Activated CD4-positive, alpha-beta T cell treated with anti-CD3 and anti-CD28 coated beads, Interleukin-2, amount 50 U/mL, for 24 hours (primary cell): ENCODE measurements at regions not wholly inside any gene's neighbourhood (a gene's known extent, or its start where the extent isn't known, plus 50 kb on each side); places are given as distances from the start of the nearest gene placed in this dataset.
"Not testable (repeated sequence)": the region's sequence is repeated elsewhere in the genome, so short reads cannot be mapped to it uniquely, and the experiment has no call there.

Experiments used
- DNase-seq, 2 donors: peaks; one replicate each; pipeline ENCODE4 v3.0.0-alpha.2; 2020; ENCODE audit warnings: low read depth in 1 of 2, low spot score in 1 of 2

DNA sequence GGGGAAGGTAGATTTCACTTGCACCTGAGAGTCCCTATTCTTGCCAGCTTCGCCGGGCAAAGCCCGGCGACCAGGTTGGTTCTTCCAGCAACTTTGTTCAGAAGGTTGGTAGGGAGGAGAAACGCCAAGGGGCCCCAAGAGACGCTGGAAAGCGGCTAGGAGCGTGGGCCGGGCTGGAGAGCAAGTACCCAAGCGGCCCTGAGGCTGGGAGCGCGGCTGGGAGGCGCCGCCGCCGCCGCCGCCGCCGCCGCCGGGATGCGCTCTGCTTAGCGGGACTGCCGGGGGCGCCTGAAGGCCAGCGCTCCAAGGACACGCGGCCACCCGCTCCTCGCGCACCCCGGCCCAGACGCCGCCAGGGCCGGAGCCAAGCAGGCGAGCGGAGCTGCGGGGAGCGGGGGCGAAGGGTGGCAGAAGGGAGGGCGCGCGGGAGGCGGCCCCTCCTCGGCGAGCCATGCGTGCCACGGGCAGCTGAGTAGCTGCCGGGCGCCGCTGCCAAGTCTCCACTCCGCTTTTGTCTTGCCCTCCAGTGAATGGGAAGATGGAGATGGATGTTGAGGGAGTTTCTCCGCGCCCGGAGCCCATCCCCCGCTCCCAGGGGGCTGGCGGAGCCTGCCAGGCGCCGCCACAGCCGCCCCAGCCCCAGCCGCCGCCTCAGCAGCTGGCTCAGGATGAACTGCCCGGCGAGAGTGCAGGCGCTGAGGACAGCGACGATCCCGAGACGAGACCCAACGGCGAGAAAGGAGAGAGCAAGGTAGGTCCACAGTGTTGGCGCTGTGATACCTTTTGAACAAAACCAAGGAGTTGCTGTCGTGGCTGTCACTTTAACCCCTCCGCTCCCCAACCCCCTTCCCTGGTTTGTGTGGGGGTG, 227.4 kb upstream of the AZI2 start:
- DNase-seq = no peak

DNA sequence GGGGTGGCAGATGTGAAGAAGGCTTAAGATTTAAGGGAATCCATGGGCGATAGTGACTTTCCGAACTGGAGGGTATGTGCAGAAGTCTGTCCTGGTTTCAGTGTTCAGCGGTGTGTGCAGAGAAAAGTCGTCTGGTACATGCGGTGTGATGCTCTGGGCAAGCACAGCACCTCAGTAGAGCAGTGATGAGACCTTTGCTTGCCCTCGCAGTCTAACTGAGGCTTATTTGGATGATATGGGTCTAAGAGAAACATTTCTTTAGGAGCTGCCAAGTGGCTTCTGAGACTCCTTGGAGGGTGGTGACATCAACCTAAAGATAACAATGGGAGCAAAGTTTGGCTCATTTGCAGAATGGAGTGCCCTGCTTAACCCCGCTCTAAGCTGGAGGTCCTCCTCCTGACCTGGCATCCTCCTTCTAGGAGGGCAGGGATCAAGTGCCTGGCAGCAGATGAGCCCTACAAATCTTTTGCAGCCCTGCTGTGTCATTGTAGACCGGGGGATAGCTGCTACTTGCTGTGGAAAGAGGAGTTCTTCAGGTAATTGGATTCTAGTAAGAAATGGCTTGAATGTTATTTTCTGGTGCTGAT, 228.1 kb upstream of the AZI2 start:
- DNase-seq = no peak

GRCh38 chr3:28577941-28578500, 229.4 kb upstream of the AZI2 start:
- no peak for DNase-seq

GRCh38 chr3:28586325-28586724, 237.7 kb upstream of the AZI2 start:
- no peak for DNase-seq

GRCh38 chr3:28587723-28588122, 239.1 kb upstream of the AZI2 start:
- no peak for DNase-seq

GRCh38 chr3:28590216-28590615, 241.6 kb upstream of the AZI2 start:
- no peak for DNase-seq

DNA sequence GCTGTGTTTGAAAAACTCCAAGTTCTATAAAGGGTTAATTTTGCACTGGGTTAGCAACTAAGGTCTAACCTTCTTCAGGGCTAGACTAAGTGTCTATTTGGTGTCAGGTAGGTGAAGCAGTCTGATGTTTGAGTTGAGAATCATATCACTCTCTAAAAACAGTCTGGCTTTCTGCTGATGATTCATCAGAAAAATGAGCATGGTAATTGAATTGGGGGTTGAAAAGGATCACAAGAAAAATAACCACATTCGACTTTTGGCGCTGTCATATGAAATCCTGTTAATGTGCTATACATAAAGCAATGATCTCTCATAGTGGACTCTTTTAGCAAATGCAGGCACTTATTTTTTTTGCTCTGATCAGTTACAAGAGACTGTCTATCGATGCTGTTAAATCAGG, 242.2 kb upstream of the AZI2 start:
- no peak for DNase-seq

DNA sequence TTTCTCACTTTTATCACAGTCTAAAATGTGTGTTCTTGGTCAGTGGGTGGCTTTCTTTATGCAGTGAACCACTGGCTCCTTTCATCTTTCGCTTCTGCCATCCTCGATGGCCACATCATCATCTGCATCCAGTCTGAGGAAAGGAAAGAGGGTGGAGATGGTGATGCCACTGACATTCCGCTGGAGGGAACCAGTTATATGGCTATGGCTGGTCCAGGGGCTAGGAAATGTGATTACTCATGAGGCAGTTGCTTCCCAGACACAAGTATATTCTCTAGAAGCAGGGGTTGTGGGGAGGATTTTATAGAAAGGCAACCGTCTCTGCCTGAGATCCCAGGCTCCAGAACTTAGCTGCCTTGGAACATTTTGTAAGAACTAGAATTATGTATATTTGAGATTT, 246.7 kb upstream of the AZI2 start:
- no peak for DNase-seq

GRCh38 chr3:28597452-28597851, 248.8 kb upstream of the AZI2 start:
- DNase-seq = no peak

GRCh38 chr3:28598165-28598564, 249.5 kb upstream of the AZI2 start:
- no peak for DNase-seq

GRCh38 chr3:28601291-28601690, 252.7 kb upstream of the AZI2 start:
- DNase-seq = no peak

DNA sequence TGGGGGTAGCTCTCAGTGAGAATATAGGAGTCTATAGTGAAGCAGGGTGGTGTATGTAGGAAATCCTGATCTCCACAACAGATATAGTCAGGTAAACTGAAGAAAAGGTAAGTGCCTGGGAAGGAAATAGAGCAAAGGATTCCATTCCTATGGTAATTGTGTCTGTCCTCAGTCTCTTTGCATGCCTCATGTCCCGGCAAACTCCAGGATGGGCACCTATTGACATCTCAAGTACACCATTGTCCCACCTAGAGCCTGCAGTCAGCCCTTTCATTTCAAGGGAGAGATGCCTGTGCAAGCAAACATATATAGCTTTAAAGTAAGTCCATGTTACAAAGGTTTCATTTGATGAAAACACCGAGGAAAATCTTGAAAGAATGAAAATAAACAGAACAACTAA, 257.7 kb upstream of the AZI2 start:
- no peak for DNase-seq

GRCh38 chr3:28612232-28612631, 263.6 kb upstream of the AZI2 start:
- no peak for DNase-seq

GRCh38 chr3:28613511-28614106, 265.0 kb upstream of the AZI2 start:
- DNase-seq = no peak

GRCh38 chr3:28615071-28615470, 266.4 kb upstream of the AZI2 start:
- DNase-seq = no peak

DNA sequence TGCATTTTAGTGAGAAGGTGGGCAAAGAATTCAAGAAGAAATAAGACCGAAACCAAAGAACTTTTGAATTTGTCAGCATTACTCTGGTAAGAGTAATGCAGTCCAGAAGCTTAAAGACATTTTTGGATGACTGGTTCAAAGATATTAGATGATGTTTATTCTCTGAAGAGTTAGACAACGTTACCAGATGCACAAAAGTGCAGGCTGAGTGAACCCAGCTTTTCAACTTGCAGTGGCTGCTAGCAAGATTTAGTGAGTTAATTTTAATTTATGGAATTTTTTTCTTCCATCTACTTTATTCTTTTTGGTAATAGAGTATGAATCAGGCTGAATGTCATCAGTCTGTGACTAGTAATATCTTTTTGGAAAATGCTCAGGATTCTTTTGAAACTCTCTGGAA, 267.3 kb upstream of the AZI2 start:
- DNase-seq = no peak

DNA sequence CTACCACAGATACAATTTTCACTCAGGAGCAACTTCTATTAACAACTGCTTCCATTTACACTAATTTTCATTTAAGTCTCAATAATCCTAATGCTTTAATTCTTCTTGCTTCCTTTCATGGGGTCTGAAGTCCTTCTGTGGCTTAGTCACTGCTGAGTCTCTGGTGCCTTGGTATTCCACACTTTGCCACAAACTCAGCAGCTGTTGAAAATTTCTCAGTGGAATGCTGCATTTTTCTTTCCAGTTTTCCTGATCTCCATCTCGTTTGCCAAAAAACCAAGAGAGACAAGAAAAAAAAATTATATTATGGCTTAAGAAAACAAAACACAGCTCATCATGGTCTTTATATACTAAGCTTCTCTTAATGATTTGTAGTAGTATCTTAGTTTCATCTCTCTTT, 269.2 kb upstream of the AZI2 start:
- no peak for DNase-seq

- no peak for DNase-seq
Measured at GRCh38 chr3:28623106-28623505, 274.5 kb upstream of the AZI2 start.

- no peak for DNase-seq
Measured at GRCh38 chr3:28624084-28624483, 275.5 kb upstream of the AZI2 start.

GRCh38 chr3:28627843-28628242, 279.2 kb upstream of the AZI2 start:
- DNase-seq = not testable (repeated sequence)

- no peak for DNase-seq
Measured at GRCh38 chr3:28634019-28634418, 285.4 kb upstream of the AZI2 start.

- DNase-seq = no peak
Measured at GRCh38 chr3:28637742-28638141, 289.1 kb upstream of the AZI2 start.
